ENCODE measurements at regions not wholly inside any gene's neighbourhood (a gene's known extent, or its start where the extent isn't known, plus 50 kb on each side); places are given as distances from the start of the nearest gene placed in this dataset.

DNA sequence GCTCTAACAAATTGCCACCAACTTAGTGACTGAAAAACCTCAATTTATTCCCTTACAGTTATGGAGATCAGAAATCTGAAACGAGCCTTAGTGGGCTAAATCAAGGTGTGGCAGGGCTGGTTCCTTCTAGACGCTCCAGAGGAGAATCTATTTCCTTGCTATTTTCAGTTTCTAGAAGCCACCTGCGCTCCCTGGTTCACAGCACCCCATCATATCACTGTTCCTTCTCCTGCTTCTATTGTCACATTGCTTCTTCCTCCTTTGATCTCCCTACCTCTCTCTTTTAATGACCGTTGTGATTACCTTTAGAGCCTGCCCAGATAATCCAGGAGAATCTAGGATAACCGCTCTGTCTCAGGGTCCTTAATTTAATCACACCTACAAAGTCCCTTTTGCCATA, 596.6 kb downstream of the PLCL1 start:
- DNase-seq (ENCODE audit: low spot score) = no peak
- no peak for TF ChIP-seq CTCF (conservative IDR thresholded peaks at IDR 0.05; ENCODE audit: low read depth)
- H3K27ac ChIP-seq = no peak overlapping the region
- ChIA-PET CTCF (no interaction called here), POLR2A (ENCODE audit: low non-redundant PET) (no interaction called here)

DNA sequence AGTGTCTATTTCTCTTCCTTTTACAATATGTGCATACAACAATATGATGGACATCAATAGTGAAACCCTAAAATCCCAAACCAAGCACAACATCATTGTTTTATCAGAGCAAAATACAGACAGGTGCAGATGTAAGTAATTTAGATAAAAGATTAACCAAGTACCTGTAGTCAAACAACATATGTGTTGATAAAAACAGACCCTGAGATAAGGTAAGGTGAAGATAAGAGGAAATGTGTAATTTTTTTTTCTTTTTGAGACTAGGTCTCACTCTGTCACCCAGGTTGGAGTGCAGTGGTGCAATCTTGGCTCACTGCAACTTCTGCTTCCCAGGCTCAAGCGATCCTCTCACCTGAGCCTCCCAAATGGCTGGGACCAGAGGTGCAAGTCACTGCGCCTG, 589.8 kb downstream of the PLCL1 start:
- no peak for DNase-seq (ENCODE audit: low spot score)
- ChIA-PET POLR2A (ENCODE audit: low non-redundant PET) (no interaction called here), CTCF (no interaction called here)
- H3K27ac ChIP-seq = no peak overlapping the region
- TF ChIP-seq CTCF (conservative IDR thresholded peaks at IDR 0.05; ENCODE audit: low read depth) = no peak

- H3K27ac ChIP-seq = no peak overlapping the region
- no peak for TF ChIP-seq CTCF (conservative IDR thresholded peaks at IDR 0.05; ENCODE audit: low read depth)
- ChIA-PET POLR2A (ENCODE audit: low non-redundant PET) (no interaction called here), CTCF (no interaction called here)
- DNase-seq (ENCODE audit: low spot score) = no peak
Observed at GRCh38 chr2:198390670-198391069, 586.3 kb downstream of the PLCL1 start.

GRCh38 chr2:198387677-198388076, 583.3 kb downstream of the PLCL1 start:
- CTCF ChIA-PET = interaction anchor here (1.2 kb wide), 1 partner anchor 73 kb away, joined by 5 read pairs; no protein-coding TSS in a partner anchor
- no peak for TF ChIP-seq CTCF (conservative IDR thresholded peaks at IDR 0.05; ENCODE audit: low read depth)
- no peak overlapping the region for H3K27ac ChIP-seq
- POLR2A ChIA-PET (ENCODE audit: low non-redundant PET) = no interaction called here
- DNase-seq (ENCODE audit: low spot score) = no peak

- no peak for DNase-seq (ENCODE audit: low spot score)
- H3K27ac ChIP-seq = no peak overlapping the region
- POLR2A ChIA-PET (ENCODE audit: low non-redundant PET) = no interaction called here
- CTCF ChIA-PET = no interaction called here
- no peak for TF ChIP-seq CTCF (conservative IDR thresholded peaks at IDR 0.05; ENCODE audit: low read depth)
Observed at GRCh38 chr2:198385856-198386255, 581.5 kb downstream of the PLCL1 start.

- no peak overlapping the region for H3K27ac ChIP-seq
- no peak for DNase-seq (ENCODE audit: low spot score)
- ChIA-PET POLR2A (ENCODE audit: low non-redundant PET) (no interaction called here), CTCF (no interaction called here)
- no peak for TF ChIP-seq CTCF (conservative IDR thresholded peaks at IDR 0.05; ENCODE audit: low read depth)
Observed at GRCh38 chr2:198385326-198385725, 580.9 kb downstream of the PLCL1 start.

DNA sequence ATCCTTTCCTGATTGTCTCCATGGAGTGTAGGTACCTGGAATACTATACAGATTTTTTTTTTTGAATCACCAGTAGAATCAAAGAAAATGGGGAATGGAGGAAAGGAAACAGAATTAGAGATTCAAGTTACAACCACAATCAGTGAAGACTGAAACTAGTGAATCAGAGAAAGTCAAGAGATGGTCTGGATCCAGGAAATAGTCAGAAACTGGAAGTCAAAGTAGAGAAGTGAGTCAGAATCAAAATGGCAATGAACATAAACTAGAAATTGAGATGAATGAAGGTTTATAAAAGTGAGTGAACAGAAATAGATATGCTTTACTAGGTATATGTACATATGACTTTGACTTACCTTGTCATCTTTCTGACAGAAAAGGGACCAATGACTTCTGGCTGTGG, 579.0 kb downstream of the PLCL1 start:
- ChIA-PET CTCF (no interaction called here), POLR2A (ENCODE audit: low non-redundant PET) (no interaction called here)
- H3K27ac ChIP-seq = no peak overlapping the region
- no peak for TF ChIP-seq CTCF (conservative IDR thresholded peaks at IDR 0.05; ENCODE audit: low read depth)
- DNase-seq (ENCODE audit: low spot score) = no peak

Data from RWPE1 (cell line).